ENCODE measurements at regions not wholly inside any gene's neighbourhood (a gene's known extent, or its start where the extent isn't known, plus 50 kb on each side); places are given as distances from the start of the nearest gene placed in this dataset.

DNA sequence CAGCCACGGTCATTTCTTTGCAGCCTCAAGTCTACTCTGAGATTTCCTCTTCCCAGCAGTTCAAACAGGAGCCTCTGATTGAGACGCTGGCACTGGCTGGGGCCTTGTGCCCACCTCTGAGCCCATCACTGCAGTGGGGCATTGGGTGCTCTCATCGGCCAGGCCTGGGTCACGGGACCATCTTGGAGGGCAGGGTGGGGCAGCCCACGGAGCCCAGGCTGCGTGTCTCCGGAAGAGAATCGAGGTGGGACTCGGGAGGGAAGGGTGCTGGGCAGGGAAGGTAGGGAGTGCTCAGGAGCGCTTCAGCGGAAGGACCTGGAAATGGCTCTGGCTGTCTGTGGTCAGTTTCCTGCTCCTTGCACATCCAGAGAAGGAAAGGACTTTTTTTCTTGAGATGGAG lies 82.4 kb downstream of the RTP5 start:
- TF ChIP-seq, protein P1, sequence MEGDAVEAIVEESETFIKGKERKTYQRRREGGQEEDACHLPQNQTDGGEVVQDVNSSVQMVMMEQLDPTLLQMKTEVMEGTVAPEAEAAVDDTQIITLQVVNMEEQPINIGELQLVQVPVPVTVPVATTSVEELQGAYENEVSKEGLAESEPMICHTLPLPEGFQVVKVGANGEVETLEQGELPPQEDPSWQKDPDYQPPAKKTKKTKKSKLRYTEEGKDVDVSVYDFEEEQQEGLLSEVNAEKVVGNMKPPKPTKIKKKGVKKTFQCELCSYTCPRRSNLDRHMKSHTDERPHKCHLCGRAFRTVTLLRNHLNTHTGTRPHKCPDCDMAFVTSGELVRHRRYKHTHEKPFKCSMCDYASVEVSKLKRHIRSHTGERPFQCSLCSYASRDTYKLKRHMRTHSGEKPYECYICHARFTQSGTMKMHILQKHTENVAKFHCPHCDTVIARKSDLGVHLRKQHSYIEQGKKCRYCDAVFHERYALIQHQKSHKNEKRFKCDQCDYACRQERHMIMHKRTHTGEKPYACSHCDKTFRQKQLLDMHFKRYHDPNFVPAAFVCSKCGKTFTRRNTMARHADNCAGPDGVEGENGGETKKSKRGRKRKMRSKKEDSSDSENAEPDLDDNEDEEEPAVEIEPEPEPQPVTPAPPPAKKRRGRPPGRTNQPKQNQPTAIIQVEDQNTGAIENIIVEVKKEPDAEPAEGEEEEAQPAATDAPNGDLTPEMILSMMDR (conservative IDR thresholded peaks at IDR 0.05 in 1 of 2, IDR thresholded peaks at IDR 0.05 in 1 of 2; ENCODE audit: low read depth in 1 of 2, low read length in 2 of 2), result no peak
- TF ChIP-seq EZH2 (IDR thresholded peaks at IDR 0.05; ENCODE audit: low read length, missing control alignments), result no peak

All from fibroblast of lung (primary cell).